Spleen (tissue), 11 donors: ENCODE measurements at regions not wholly inside any gene's neighbourhood (a gene's known extent, or its start where the extent isn't known, plus 50 kb on each side); places are given as distances from the start of the nearest gene placed in this dataset.

Source experiments
- DNase-seq: peaks from one replicate; pipeline ENCODE4 v3.0.0-alpha.2; 2020
- H3K27ac ChIP-seq, 8 donors: fragments of 200-600 bp; sonication (generic) in 7 of 8; 1 replicate in 4 of 8; 2 replicates in 4 of 8; pipeline versions ENCODE4 v1.5.0 to v1.8.0; 2016 to 2021; ENCODE audit warnings: inconsistent platforms in 4 of 8, mild to moderate bottlenecking in 4 of 8, moderate library complexity in 1 of 8
- H3K27me3 ChIP-seq, 7 donors: fragments of 200-600 bp; sonication (generic) in 6 of 7; replicated peaks in 1 of 7; 1 replicate in 4 of 7; 2 replicates in 3 of 7; pipeline versions ENCODE4 v1.5.0 to v1.8.0; 2016 to 2021; ENCODE audit warnings: inconsistent platforms in 3 of 7, mild to moderate bottlenecking in 1 of 7
- H3K36me3 ChIP-seq, 6 donors: fragments of 200-600 bp; sonication (generic) in 5 of 6; 1 replicate in 4 of 6; 2 replicates in 2 of 6; pipeline versions ENCODE4 v1.5.0 to v1.8.0; 2016 to 2021; ENCODE audit warnings: inconsistent platforms in 2 of 6
- H3K4me1 ChIP-seq, 6 donors: fragments of 200-600 bp; sonication (generic) in 5 of 6; 1 replicate in 3 of 6; 2 replicates in 3 of 6; pipeline versions ENCODE4 v1.5.0 to v1.8.0; 2016 to 2021; ENCODE audit warnings: inconsistent platforms in 3 of 6
- H3K4me3 ChIP-seq, 8 donors: fragments of 200-600 bp; sonication (generic) in 7 of 8; 1 replicate in 4 of 8; 2 replicates in 4 of 8; pipeline versions ENCODE4 v1.5.0 to v1.8.0; 2016 to 2021; ENCODE audit warnings: inconsistent platforms in 4 of 8, mild to moderate bottlenecking in 4 of 8, moderate library complexity in 2 of 8
- H3K9me3 ChIP-seq, 8 donors: fragments of 200-600 bp; sonication (generic) in 7 of 8; 1 replicate in 4 of 8; 2 replicates in 4 of 8; pipeline versions ENCODE4 v1.5.0 to v1.8.0; 2016 to 2021; ENCODE audit warnings: inconsistent platforms in 4 of 8
- CTCF ChIP-seq, 11 experiments: fragments of 200-600 bp in 7 of 11; fragments of 450-650 bp in 4 of 11; sonication (generic) in 4 of 11; IDR thresholded peaks in 8 of 11; conservative IDR thresholded peaks in 3 of 11; 1 replicate in 7 of 11; 2 replicates in 4 of 11; pipeline versions ENCODE4 v1.4.0 to v1.8.0; 2016 to 2021; ENCODE audit warnings: antibody characterized with exemption in 11 of 11, inconsistent platforms in 4 of 11, mild to moderate bottlenecking in 1 of 11
- POLR2A ChIP-seq, 3 donors: fragments of 450-650 bp; IDR thresholded peaks; one replicate each; pipeline ENCODE4 v1.5.1; 2017; ENCODE audit warnings: antibody characterized with exemption in 3 of 3, mild to moderate bottlenecking in 1 of 3
- POLR2AphosphoS5 ChIP-seq, 3 donors: sonication (generic); formaldehyde crosslinking; IDR thresholded peaks; one replicate each; pipeline ENCODE4 v1.5.1; 2017; ENCODE audit warnings: antibody characterized with exemption in 3 of 3
- WGBS, 5 donors: extraction: QIAGEN DNeasy Blood & Tissue Kit in 3 of 5; methylation state at CpG; one replicate each; pipeline versions ENCODE4 v1.1.5 to v1.1.7; 2013 to 2018; 5-methylcytosine and 5-hydroxymethylcytosine counted together
- intact Hi-C: fragments of 100-400 bp; cut with DNase I; formaldehyde crosslinking; loops from one replicate; pipeline ENCODE4 v1.15.0; 2023; ENCODE audit warnings: low total_unique reads
- donor health status: healthy with polysubstance abuse.
- donor health status: DM: no; HTN: no; CAD: no; lungs with moderate emphysema.
- donor health status: DM: no; HTN: no; CAD: no.
- donor health status: Bipolar disorder and iron deficiency.
- donor health status: healthy.
- donor health status: DM: no; HTN: no; CAD: no.
- donor health status: DM: yes; HTN: yes; CAD: no.

- no peaks in the 10 kb centered on the region for H3K4me1 ChIP-seq
- peaks cover 0 to 11% (median 0%) of the 10 kb centered on the region in 8 donors for H3K9me3 ChIP-seq
- DNase-seq, result no peak
- intact Hi-C loops, result no loop called here
- no peaks in the 10 kb centered on the region for H3K27me3 ChIP-seq
- H3K4me3 ChIP-seq, result no peak overlapping the region
- WGBS, 5 donors, result 81 to 98% (median 88%) methylated on average over 2 of the region's 2 CpGs
- no peak overlapping the region for H3K27ac ChIP-seq
- TF ChIP-seq CTCF (IDR thresholded peaks at IDR 0.05 in 8 of 11, conservative IDR thresholded peaks at IDR 0.05 in 3 of 11), result no peak
- no peak for TF ChIP-seq POLR2A (IDR thresholded peaks at IDR 0.05)
- no peak for TF ChIP-seq POLR2AphosphoS5 (IDR thresholded peaks at IDR 0.05)
- no peaks in the 10 kb centered on the region for H3K36me3 ChIP-seq
Measured at GRCh38 chr13:70330697-70331361, 222.6 kb upstream of the KLHL1 start.

- no peak overlapping the region for H3K27ac ChIP-seq
- no peaks in the 10 kb centered on the region for H3K36me3 ChIP-seq
- WGBS, 5 donors, result 26 to 50% (median 41%) methylated on average over 2 of the region's 2 CpGs
- H3K4me1 ChIP-seq, result no peaks in the 10 kb centered on the region
- intact Hi-C loops, result no loop called here
- H3K4me3 ChIP-seq, result no peak overlapping the region
- H3K27me3 ChIP-seq, result no peaks in the 10 kb centered on the region
- peaks cover 0 to 4% (median 0%) of the 10 kb centered on the region in 8 donors for H3K9me3 ChIP-seq
- DNase-seq, result no peak
- TF ChIP-seq CTCF (IDR thresholded peaks at IDR 0.05 in 8 of 11, conservative IDR thresholded peaks at IDR 0.05 in 3 of 11) (no peak), POLR2A (IDR thresholded peaks at IDR 0.05) (no peak)
Measured at GRCh38 chr13:70324519-70324918, 216.3 kb upstream of the KLHL1 start.

- Histone ChIP-seq H3K4me1 (no peaks in the 10 kb centered on the region), H3K4me3 (no peak overlapping the region), H3K27me3 (no peaks in the 10 kb centered on the region), H3K36me3 (no peaks in the 10 kb centered on the region), H3K9me3 (peaks cover 0 to 2% (median 0%) of the 10 kb centered on the region in 8 donors), H3K27ac (no peak overlapping the region)
- no peak for TF ChIP-seq POLR2AphosphoS5 (IDR thresholded peaks at IDR 0.05)
- no peak for TF ChIP-seq CTCF (IDR thresholded peaks at IDR 0.05 in 8 of 11, conservative IDR thresholded peaks at IDR 0.05 in 3 of 11)
- TF ChIP-seq POLR2A (IDR thresholded peaks at IDR 0.05), result no peak
- 83 to 91% (median 89%) methylated on average over 2 of the region's 2 CpGs for WGBS, 5 donors
- intact Hi-C loops, result no loop called here
- DNase-seq, result no peak
Measured at GRCh38 chr13:70311191-70311590, 202.9 kb upstream of the KLHL1 start.

GRCh38 chr13:70310396-70311119 lies 202.3 kb upstream of the KLHL1 start:
- Histone ChIP-seq H3K36me3 (no peaks in the 10 kb centered on the region), H3K4me3 (no peak overlapping the region), H3K27me3 (no peaks in the 10 kb centered on the region), H3K27ac (no peak overlapping the region), H3K9me3 (peaks cover 0 to 7% (median 1%) of the 10 kb centered on the region in 8 donors), H3K4me1 (no peaks in the 10 kb centered on the region)
- TF ChIP-seq POLR2A (IDR thresholded peaks at IDR 0.05) (no peak), POLR2AphosphoS5 (IDR thresholded peaks at IDR 0.05) (no peak), CTCF (IDR thresholded peaks at IDR 0.05 in 8 of 11, conservative IDR thresholded peaks at IDR 0.05 in 3 of 11) (no peak)
- intact Hi-C loops, result no loop called here
- 28 to 37% (median 32%) methylated on average over 4 of the region's 4 CpGs for WGBS, 5 donors
- DNase-seq, result no peak
